ENCODE measurements at regions not wholly inside any gene's neighbourhood (a gene's known extent, or its start where the extent isn't known, plus 50 kb on each side); places are given as distances from the start of the nearest gene placed in this dataset.

GRCh38 chr3:22225161-22225560 is 474.2 kb upstream of the ZNF385D start:
- H4K20me1 ChIP-seq (replicated peaks in 1 of 2; ENCODE audit: control insufficient read depth in 1 of 2, insufficient read depth in 2 of 2, low read length in 2 of 2), result no peaks in the 10 kb centered on the region
- H3K4me1 ChIP-seq (replicated peaks in 1 of 4; ENCODE audit: control insufficient read depth in 3 of 4, insufficient read depth in 4 of 4, low read length in 3 of 4), result peaks cover 0 to 3% (median 0%) of the 10 kb centered on the region in 4 experiments; a peak in 1 of 7 replicates
- H3K14ac ChIP-seq (ENCODE audit: insufficient read length), result no peak overlapping the region
- H3K9ac ChIP-seq (replicated peaks in 1 of 4; ENCODE audit: extremely low read depth in 1 of 4, low read depth in 3 of 4, low read length in 3 of 4), result no peak overlapping the region
- no peak overlapping the region for H4K8ac ChIP-seq (ENCODE audit: extremely low read depth, insufficient read depth, low read length)
- no peak for FAIRE-seq
- no peaks in the 10 kb centered on the region for H3K27me3 ChIP-seq (replicated peaks in 1 of 4; ENCODE audit: control insufficient read depth in 3 of 4, extremely low read depth in 1 of 4, insufficient read depth in 3 of 4, low read length in 3 of 4)
- no peak overlapping the region for H3K56ac ChIP-seq (replicated peaks; ENCODE audit: insufficient read length, low read depth, low read length)
- no peaks in the 10 kb centered on the region for H3K9me3 ChIP-seq (ENCODE audit: insufficient read depth in 2 of 2, low read depth in 1 of 2, low read length in 1 of 2)
- H3K79me1 ChIP-seq (ENCODE audit: low read depth, low read length), result no peaks in the 10 kb centered on the region
- 87% methylated on average over 7 of the region's 7 CpGs; no CpG with 5 or more reads in 1 of the 2 experiments for WGBS, 2 experiments (ENCODE audit: extremely low coverage in 1 of 2, insufficient coverage in 1 of 2, insufficient read length in 1 of 2, insufficient replicate concordance in 2 of 2, low coverage in 1 of 2, low lambda C conversion rate in 2 of 2, missing lambda C conversion rate in 1 of 2)
- TF ChIP-seq SRF (IDR thresholded peaks at IDR 0.05; ENCODE audit: low read depth, low read length) (no peak), PHF8 (conservative IDR thresholded peaks at IDR 0.05; ENCODE audit: low read depth, low read length) (no peak), GTF2F1 (IDR thresholded peaks at IDR 0.05; ENCODE audit: borderline replicate concordance, low read depth, low read length) (no peak), BRCA1 (IDR thresholded peaks at IDR 0.05; ENCODE audit: low read depth, low read length) (no peak), HDAC2 (IDR thresholded peaks at IDR 0.05; ENCODE audit: borderline replicate concordance in 1 of 2, low read depth in 2 of 2, low read length in 2 of 2) (no peak), NANOG (IDR thresholded peaks at IDR 0.05; ENCODE audit: insufficient read depth, low read depth, low read length, poor library complexity, severe bottlenecking) (no peak), RAD21 (IDR thresholded peaks at IDR 0.05 in 1 of 2, conservative IDR thresholded peaks at IDR 0.05 in 1 of 2; ENCODE audit: low read depth in 2 of 2, low read length in 2 of 2) (no peak), KDM5A (IDR thresholded peaks at IDR 0.05; ENCODE audit: low read length) (no peak), TBP (IDR thresholded peaks at IDR 0.05; ENCODE audit: low read depth, low read length) (no peak), SP1 (IDR thresholded peaks at IDR 0.05; ENCODE audit: low read depth, low read length) (no peak), TAF7 (optimal IDR thresholded peaks at IDR 0.05; ENCODE audit: borderline replicate concordance, low read depth, low read length) (no peak), SP2 (IDR thresholded peaks at IDR 0.05; ENCODE audit: low read length) (no peak), ASH2L (IDR thresholded peaks at IDR 0.05; ENCODE audit: low read length) (no peak), FOSL1 (IDR thresholded peaks at IDR 0.05; ENCODE audit: insufficient read depth, low read depth, low read length) (no peak)
- DNase-seq (ENCODE audit: low read depth in 1 of 2, low spot score in 2 of 2), result no peak
- no peaks in the 10 kb centered on the region for H3K23me2 ChIP-seq (ENCODE audit: low read depth, low read length)
- H2AK5ac ChIP-seq (ENCODE audit: low read depth, low read length), result no peak overlapping the region
- ChIA-PET CTCF (ENCODE audit: partially characterized antibody) (interaction anchor here (1.0 kb wide), 1 partner anchor 265 kb away, joined by 3 read pairs; no protein-coding TSS in a partner anchor), POLR2A (ENCODE audit: partially characterized antibody) (no interaction called here)
- no peak overlapping the region for H2BK5ac ChIP-seq (ENCODE audit: low read depth, low read length)
- H3K4me3 ChIP-seq (ENCODE audit: extremely low read depth in 1 of 4, insufficient read depth in 2 of 4, low read depth in 3 of 4, low read length in 4 of 4), result no peak overlapping the region
- H3K36me3 ChIP-seq (ENCODE audit: control insufficient read depth in 2 of 4, insufficient read depth in 4 of 4, low read length in 3 of 4), result no peaks in the 10 kb centered on the region
- H4K5ac ChIP-seq (ENCODE audit: insufficient read length, low read depth, low read length), result no peak overlapping the region
- H3K18ac ChIP-seq (ENCODE audit: extremely low read depth, low read length), result no peak overlapping the region
- no peak overlapping the region for H3K23ac ChIP-seq (ENCODE audit: insufficient read length)
- H3K79me2 ChIP-seq (ENCODE audit: control insufficient read depth in 1 of 2, insufficient read depth in 2 of 2, low read length in 2 of 2), result no peaks in the 10 kb centered on the region
- H3K27ac ChIP-seq (ENCODE audit: low read depth, low read length), result no peak overlapping the region
- no peak overlapping the region for H3K4me2 ChIP-seq (ENCODE audit: insufficient read depth in 1 of 2, low read depth in 2 of 2, low read length in 2 of 2)
- H2BK12ac ChIP-seq (ENCODE audit: low read depth, low read length), result no peak overlapping the region
- H3K4ac ChIP-seq (replicated peaks; ENCODE audit: insufficient read length, low read depth, low read length), result no peak overlapping the region
- no peak overlapping the region for H4K91ac ChIP-seq (replicated peaks; ENCODE audit: insufficient read length, low read length)
- no peak overlapping the region for H2BK20ac ChIP-seq (ENCODE audit: low read length)
- H2AFZ ChIP-seq (ENCODE audit: low read length), result no peak overlapping the region
- H2BK120ac ChIP-seq (replicated peaks; ENCODE audit: low read depth, low read length), result no peak overlapping the region
- no peak overlapping the region for H2BK15ac ChIP-seq (ENCODE audit: low read length)

All from H1 (cell line).